HG03558 (cell line): ENCODE measurements at regions not wholly inside any gene's neighbourhood (a gene's known extent, or its start where the extent isn't known, plus 50 kb on each side); places are given as distances from the start of the nearest gene placed in this dataset.

Experiments used
- ATAC-seq: cut with Tn5 transposase; IDR thresholded peaks from one replicate; pipeline ENCODE4 v1.9.1; 2021; ENCODE audit warnings: moderate number of reproducible peaks; ENCODE audit not compliant: unreplicated experiment; ENCODE audit errors: extremely low read depth

DNA sequence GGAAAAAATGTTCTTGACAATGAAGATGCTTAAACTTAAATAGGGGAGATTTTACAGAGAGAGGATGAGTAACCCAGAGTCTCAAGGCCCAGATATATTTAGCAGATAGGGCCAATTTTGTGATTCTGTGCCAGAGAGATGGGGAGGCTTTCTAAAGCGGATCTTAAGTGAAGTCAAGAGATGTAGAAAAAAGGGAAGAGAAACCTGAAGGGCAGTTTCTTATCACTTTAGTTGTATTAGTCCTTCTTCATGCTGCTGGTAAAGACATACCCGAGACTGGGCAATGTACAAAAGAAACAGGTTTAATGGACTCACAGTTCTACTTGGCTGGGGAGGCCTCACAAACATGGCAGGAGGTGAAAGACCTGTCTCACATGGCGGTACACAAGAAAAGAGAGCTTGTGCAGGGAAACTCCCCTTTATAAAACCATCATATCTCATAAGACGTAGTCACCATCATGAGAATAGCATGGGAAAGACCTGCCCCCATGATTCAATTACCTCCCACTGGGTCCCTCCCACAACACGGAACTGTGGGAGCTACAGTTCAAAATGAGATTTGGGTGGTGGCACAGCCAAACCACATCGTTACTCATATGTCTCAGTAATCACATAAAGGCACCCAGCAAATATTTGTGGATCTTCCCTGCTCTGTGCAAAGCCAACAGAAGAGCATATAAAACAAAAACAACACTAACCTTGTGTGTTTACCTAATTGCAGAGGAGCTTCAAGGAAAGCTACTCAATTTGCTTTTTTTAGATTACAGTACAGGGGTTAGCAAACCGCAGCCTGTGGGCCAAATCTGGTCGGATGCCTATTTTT is 102.6 kb upstream of the MYCBP2 start:
- peak; percentile 54 for ATAC-seq

DNA sequence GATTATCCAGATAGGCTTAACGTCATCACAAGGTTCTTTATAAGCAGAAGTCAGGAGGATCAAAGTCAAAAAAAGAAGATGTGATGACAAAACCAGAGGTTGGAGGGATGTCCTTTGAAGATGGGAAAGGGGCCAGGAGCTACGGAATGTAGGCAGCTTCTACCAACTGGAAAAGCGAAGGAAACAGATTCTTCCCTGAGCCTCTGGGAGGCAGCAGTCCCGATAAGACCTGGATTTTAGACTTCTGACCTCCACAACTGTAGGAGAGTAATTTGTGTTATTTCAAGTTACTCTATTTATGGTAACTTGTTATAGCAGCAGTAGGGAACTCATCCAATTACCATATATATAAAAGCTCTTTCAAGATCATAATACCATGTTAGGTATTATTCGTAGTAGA is 98.8 kb upstream of the MYCBP2 start:
- ATAC-seq: no peak

DNA sequence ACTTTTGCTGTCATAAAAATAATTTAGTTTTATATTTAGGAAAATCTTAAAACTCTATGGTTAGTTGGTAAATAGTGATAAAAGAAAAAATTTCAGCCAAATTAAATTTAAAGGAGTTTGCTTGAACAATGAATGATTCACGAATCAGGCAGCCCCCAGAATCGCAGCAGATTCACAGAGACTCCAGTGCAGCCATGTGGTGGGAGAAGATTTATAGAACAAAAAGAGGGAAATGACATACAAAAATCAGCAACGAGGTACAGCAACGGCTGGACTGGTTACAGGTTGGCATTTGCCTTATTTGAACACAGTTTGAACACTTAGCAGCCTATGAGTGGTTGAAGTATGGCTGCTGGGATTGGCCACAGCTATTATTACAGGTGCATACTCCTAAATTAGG is 96.4 kb upstream of the MYCBP2 start:
- ATAC-seq: no peak

DNA sequence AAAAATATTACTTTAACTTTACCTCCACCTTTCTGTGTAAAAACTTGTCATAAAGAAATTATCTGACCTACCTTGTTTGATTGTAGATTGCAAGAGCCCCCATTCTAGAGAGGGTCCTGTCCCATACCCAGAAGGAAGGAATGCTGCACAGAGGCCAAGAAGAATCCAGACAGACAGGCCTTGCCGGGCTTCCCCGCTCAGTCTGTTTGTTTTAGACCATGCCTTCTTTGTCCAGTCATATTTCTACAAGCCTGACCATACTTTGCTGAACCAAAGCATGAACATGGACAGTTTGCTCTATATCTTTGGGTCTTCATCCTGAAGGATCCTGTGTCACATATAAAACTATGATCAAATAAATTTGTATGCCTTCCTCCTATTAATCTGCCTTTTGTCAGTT is 95.8 kb upstream of the MYCBP2 start:
- ATAC-seq: no peak

DNA sequence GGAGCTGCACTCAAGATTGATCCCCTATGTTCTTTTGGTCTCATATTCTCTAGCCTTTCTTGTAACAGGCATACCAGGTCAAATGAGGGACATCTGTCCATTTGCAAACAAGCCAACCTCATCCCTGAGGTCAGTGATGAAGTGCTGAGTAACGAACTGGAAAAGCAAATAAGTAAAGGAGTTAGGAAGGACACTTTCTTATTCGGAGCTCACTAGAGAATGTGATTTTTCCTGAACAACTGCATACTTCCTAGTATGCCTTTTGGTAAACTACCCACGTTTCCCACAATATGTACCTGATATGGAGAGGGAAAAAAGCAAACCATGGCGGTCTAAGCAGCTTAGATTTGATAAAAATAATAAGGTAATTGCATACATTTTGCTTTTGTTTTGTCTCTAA is 91.0 kb upstream of the MYCBP2 start:
- ATAC-seq: no peak

DNA sequence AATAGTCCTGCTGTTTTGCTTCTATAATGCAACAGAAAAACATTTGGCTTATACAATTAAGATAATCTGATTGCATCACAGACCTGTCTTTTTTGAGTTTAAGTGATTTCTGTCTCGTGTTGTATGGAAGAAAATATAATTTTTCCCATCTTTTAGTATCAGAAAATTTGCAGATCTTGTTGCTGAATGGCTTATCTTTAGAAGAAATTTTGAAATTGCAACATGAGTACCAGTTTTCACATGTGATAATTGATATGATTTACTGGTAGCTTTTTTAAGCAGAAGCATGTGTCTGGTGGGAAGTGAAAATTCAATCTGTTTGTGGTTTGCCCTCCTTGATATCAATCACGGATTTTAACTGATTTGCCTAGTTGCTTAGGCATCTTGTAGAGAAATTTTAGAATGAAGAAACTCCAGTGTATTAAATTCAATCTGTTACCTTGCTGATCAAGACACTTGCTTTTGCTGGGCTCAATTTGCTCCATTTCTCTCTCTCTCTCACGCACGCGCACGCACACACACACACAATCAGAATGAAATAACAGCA is 89.8 kb upstream of the MYCBP2 start:
- no peak for ATAC-seq

DNA sequence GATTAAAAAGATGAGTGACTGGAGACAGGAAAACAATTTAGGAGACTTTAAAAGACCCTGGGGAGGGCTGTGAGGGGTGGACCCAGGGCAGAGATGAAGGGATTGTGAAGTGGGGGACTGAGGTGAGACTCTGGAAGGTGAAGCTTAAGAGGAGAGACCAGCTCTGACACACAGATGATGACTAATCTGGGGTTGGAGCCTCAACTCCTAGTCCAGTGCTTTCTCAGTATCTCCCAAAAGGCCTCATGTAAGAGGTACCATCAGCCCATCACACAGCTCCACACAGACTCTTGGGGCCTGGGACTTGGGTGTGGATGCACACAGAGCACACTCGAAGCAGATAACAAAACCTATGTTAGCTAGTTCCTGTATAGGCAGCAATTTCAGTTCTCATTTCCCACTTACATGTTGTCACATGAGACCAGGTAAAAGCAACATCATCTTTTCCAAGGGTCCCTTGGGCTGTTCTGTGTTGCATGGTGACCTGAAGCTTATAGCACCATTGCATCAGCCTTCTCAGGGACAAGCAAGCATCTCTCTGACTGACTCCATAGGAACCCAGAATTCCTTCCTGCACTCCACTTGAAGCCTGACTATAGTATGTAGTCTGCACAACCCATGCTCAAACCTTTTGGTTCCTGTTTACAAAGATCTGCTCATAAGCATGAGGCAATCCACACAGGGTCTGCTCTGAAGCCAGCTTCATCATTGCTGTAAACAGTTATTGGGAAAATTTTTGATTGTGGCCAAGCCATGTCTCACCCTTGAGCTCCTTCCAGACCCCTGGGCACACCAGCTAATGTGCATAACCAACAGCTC is 88.6 kb upstream of the MYCBP2 start:
- ATAC-seq: no peak

DNA sequence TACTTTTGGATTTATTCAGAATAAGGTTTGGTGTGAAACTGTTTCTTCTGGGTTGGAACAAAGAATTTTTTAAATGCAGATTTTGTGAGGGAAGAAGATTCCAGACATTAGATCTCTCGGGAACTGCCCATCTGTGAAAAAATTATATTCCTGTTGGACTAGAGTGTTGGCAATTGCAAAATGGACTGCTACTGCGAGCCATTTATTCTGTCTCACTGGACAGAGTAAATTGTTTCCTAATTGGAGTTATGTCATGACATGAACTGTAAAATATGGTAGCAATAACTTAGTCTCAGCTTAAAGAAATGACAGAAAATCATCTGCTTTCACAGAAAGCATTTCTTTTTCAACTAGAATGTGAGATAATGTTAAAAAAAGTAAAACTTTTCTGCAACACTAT is 86.0 kb upstream of the MYCBP2 start:
- ATAC-seq: no peak

DNA sequence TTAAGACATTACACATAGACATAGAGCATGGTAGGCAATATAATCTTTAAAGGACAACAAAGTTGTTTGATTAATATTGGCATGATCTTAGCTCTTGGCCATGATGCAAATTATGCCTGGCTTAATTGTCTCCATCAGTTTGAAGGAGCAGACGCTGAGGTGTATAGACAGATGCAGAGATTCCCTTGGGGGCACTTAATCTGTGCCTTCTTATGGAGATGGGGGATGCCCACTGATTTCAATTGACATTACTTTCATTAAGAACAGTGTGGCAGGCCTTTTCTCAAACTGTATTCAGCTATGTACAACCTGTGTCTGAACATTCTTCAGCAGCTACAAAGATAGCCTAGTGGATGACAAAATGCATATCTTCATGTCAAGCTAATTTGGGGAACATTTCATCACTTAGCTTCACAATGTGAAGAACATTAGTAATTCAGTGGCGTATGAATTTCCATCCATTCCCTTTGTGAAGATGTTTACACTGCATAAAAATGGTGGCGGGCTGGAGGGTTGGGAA is 85.3 kb upstream of the MYCBP2 start:
- no peak for ATAC-seq

DNA sequence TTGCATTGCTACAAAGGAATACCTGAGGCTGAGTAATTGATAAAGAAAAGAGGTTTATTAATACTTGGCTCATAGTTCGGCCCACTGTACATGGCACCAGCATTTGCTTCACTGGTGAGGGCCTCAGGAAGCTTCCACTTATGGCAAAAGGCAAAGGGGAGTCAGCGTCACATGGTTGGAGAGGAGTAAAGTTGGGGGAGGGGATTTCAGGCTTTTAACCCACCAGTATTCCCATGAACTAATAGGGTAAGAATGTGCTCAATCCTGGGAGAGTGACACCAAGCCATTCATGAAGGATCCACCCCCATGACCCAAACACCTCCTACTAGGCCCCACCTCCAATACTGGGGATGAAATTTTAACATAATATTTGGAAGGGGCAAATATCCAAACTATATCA is 82.5 kb upstream of the MYCBP2 start:
- no peak for ATAC-seq

DNA sequence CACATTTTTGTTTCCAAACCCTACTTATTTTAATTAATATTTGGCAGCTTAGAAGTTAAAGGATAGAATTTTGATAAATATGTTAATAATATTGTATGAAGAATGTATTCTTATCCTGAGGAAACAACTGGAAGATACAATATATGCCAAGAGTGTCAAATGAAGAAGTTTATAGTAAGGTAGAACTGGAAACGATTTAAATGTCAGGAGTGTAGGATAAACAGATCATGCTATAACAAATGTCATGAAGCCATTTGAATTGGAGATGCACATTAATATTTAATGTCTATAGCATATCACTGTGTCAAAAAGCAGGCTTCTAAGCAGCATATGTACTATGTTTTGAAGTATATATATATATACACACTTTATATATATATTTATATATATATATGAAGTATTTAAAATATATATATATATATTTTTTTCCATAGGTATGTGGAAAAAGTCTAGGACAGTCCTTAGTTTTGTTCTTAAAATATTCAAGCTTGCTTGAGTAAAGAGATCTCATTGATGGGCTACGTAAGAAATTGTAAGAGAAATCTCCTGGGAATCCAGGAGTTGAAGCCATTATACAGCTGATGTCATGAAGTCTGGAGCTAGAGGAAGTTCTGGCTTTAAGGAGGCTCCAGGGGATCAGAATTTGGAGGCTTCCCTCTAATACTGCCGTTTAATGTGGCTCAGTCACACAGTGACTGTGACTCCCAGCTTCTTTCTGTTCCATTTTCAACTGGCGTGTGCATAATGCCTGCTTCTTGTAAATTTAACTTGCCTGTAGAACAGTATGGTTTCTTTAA is 79.9 kb upstream of the MYCBP2 start:
- no peak for ATAC-seq

DNA sequence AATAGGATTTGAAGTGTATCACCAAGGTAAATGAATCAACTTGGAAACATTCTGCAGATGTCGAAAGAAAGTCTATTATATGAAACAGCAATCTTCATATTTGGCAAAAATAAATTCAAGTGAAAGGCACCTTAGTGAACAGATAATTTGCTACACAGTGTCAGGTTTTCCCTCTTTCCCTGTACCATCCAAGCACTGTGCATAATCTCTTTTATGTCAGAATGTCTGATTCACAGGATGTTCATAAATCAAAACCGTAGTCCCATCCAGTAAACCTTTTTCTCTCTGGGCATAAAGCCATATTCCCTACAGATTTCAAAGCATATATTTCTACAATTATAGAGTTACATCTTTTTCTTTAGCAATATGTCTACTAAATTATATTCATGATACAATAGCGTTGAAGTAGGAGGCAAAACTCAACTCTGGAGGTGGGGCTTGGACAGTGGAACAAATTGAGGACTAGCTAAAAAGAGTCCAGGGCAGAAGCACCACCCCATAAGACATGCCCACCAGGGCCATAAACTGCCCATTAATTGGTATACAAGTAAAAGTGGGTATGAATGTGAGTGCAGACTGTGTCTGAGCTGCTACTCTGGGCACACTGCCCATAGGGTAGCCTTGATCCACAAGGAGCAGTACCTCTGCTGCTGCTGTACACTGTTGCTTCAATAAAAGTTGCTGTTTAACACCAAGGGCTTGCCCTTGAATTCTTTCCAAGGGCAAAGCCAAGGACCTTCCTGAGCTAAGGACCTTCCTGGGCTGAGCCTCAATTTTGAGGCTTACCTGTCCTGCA is 72.1 kb upstream of the MYCBP2 start:
- ATAC-seq: no peak

DNA sequence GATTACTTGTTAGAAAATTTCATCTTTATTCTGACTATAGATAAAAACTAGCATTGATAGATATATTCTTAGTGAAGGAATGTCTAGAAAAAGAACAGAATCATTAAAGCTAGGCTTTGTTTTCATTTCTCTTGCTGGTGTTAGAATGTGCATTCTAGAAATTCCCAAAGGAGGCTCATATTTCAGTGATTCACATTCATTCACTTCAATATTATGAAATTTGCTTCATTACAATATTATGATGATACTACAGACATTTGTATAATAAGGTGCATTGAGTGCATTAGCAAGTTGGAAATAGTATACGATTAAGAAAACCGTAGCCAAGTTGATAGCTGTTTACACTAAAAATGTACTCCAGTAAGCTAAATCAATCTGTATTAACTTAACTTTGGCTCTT is 70.7 kb upstream of the MYCBP2 start:
- no peak for ATAC-seq

DNA sequence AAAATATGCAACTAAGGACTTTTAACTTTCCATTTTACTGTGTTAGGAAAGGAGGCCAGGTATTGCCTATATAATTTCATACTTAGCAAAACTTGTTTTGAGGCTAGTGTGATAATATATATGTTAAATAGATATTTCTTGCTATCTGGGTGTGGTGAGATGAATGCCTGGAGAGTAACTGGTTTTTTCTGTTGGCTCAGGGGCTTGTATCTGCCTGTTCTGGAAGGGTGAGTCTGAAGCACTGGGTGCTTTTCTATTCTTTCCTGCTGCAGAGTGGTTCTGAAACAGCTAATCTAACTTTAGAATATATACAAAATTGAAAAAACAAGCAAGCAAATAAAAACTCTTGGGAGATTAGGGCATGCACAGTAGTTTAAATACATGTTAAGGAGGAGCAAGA is 64.6 kb upstream of the MYCBP2 start:
- no peak for ATAC-seq

DNA sequence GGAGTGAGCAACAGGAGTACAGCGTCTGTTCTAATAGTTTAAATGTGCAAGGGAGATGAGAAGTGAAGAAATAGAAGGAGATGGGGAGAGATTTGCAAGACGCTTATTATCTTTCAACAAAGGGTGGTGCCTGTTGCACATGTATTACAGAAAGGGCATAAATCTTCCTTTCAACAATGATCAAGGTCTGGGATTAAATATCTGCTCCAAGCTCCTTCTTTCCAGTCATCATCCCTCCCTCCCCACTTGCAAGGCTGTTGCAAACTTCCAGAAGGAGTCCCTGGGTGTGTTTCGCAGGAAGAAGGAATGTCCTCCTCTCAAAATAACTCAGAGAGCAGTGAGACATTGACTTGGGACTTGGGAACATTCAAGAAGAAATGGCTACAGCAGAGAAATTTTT is 63.5 kb upstream of the MYCBP2 start:
- no peak for ATAC-seq

DNA sequence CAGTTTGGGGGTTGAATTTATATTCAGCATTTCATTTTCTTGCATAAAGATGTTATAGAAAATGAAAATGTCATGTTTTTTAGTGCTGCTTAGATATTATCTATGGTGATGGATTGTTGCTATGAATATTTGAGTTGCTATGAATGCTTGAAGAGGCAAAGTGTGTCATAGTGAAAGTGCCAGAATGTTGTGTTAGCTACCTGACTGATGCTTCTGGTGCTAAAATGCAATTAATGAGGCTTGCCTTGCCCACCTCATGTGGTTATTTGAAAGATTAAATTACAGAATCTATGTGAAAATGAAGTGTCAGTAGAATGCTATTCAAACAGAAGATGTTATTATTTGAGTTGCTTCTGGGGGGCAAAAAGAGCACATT is 62.7 kb upstream of the MYCBP2 start:
- no peak for ATAC-seq

DNA sequence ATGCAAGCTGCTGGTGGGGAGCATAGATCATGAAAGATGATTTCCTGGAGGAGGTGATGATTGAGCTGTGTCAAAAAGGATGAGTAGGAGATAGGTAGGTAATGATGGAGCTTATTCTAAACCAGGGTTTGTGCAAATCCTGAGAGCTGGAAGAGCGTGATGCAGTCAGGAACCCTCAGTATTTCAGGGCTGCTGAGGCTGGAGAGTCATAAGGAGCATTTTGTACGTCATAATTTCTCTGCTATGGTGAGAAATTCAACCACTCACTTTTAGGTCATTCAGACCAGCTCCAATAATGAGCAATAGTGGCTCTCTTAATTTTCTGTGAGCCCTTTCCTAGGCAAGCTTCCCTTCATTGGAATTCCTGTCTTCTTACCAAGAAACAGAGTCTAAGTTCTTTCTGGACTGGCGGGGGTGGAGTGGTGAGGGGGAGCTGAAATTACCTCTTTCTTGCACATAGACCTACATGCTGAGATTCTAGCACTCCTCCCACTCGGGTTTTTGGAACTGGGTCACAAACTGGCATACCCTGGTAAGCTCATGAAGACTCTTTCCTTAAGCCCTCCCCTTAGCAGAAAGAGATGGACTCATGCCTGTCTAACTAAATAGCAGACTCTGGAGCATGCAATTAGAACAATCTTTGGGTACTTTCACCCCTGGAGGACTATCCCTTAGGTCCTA is 62.2 kb upstream of the MYCBP2 start:
- no peak for ATAC-seq

DNA sequence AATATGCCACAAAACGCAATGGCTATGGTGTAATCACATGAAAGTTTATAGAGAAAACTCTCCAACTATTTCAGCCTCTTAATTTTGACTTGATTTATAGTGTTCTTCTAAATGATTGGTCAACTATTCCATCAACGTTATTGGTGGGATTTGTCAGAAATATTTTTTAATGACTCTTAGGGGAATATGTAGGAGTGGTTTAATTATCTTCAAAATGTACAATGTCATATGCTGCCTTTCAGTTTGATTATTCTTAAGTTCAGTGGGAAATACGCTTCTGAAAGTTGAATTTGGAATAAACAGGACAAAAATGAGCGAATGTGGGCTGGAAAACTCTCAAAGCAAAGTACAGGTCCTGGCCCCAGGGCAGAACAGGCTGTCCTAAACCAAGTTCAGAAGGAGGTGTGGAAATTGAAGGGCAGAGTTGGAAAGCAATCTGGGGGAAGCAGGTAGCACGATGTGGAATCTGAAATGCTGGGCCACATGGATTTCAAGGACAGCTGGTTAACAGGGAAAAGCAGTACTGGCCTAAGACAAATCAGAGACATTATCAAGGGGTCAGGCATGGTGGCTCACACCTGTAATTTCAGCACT is 60.8 kb upstream of the MYCBP2 start:
- no peak for ATAC-seq
